HUDEP-2 (cell line): ENCODE measurements at regions not wholly inside any gene's neighbourhood (a gene's known extent, or its start where the extent isn't known, plus 50 kb on each side); places are given as distances from the start of the nearest gene placed in this dataset.

ENCODE experiments used
- DNase-seq, 76 experiments: peaks; one replicate each; lab custom pipeline; 2025; ENCODE audit not compliant: unreplicated experiment in 76 of 76; lab: John Stamatoyannopoulos, UW

DNA sequence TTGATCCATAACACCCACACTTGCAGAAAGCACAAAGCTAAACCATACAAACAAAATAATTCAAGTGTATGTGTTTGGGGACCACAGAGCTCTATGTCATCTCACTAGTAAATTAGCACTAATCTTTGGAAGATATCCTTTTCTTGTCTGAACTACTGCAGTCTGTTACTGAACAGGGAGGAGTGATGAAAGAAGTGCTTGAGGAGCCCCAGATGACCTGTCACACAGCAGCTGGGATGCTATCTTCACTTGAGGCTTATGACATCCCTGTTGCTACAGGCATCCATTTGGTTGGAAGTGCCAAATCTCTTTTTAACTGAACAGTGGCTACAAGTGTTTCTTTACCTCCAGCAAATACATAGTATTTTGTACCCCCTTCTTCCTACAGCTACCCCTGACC lies 386.3 kb upstream of the CHAC2 start:
- no peak for DNase-seq

DNA sequence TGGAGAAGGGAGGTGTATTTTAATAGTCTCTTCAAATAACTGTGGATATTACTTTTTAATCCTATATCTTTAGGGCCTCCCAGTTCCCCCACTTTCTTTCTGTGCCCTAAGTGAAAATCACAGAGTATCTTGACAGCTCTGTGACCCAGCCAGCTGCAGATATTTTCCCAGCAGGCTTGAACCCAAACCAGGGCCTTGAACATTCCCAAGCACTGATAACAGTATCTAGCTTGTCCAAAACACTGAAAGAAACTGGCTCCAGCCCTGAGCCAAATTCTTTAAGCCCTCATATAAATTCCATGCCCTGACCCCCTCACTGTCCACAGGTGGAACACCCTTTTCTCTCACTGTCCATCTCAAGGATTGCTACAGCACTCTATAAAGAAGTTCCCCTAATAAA lies 388.1 kb upstream of the CHAC2 start:
- no peak for DNase-seq

DNA sequence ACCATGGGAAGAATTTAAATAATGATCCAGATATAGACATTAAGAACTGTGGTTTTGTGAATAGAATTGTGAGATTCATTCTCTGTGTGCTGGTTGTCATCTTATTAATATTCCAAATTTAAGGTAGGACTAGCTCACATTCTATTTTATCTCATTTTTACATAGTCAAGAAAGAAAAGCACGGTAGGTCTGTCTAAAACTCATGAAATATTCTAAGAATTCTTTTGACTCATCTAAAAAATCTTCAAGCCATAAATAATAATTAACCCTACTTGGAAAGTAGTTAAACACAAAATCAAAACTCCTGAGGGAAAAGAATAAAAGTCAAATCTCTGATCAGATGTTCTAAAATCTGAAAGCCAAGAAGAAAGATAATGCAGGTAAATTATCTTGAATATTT lies 388.8 kb upstream of the CHAC2 start:
- no peak for DNase-seq

DNA sequence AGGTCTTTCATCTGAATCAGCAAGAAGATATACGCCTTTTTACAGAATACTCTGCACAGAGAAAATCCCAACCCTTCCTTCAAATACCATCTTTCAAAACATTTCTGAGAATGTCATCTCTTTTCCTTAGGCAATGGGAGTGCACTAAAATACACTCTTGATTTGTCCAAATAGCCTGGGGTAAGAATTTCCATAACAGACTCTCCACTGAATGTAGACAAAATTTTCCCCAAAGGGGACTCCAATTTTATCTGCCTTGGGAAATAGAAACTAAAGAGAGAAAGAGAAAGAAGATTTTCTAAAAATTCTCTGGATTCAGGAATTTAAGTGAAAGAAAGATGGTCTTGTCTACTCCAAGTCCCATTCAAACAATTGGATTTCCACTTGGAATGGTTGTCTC lies 394.5 kb upstream of the CHAC2 start:
- DNase-seq, result no peak

DNA sequence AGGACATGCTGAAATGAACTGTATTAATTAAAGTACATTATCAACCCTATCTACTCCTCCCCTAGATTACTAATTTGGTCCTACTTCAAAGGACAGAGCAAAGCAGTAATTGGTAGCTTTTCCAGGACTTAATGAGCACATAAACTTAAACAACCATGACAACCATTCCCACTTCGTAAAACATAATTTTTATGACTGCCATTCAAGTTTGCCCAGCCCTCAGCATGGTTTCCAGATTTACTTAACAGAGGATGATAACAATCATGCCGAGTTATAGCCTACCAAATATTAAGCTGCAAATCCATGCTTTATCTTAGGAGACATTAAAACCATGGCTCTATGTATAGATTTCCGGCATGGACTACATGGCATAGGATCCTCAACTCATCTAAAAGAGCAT lies 401.1 kb upstream of the CHAC2 start:
- no peak for DNase-seq

DNA sequence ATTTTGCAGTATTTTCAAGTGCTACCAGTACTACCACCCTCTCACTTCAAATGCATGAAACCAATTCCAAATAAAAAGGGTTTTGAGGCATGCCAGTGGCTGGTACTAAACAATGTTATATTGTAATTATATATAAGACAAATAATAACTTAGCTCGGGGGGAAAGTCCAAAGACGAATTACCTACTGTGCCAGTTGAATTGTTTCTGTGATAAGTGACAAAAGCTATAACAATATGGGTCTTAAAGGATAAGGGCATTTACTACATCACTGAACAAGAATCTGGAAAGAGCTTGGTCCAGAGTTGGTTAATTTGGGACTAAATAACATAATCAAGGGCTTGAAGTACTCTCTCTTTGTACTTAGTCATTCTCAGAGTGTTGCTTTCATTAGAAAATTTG lies 404.7 kb upstream of the CHAC2 start:
- DNase-seq, result no peak

DNA sequence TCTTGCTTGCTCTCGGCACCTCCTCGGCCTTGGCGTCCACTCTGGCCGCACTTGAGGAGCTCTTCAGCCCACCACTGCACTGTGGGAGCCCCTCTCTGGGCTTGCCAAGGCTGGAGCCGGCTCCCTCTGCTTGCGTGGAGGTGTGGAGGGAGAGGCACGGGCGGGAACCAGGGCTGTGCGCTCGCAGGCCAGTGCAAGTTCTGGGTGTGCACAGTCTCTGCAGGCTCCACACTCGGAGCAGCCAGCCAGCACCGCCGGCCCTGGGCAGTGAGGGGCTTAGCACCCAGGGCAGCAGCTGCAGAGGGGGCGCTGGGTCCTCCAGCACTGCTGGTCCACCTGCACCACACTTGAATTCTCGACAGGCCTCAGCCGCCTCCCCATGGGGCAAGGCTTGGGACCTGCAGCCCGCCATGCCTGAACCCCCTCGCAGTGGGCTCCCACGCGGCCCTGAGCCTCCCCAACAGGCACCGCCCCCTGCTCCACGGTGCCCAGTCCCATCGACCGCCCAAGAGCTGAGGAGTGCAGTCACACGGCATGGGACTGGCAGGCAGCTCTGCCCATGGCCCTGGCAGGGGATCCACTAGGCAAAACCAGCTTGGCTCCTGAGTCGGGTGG lies 411.2 kb upstream of the CHAC2 start:
- DNase-seq, result no peak

DNA sequence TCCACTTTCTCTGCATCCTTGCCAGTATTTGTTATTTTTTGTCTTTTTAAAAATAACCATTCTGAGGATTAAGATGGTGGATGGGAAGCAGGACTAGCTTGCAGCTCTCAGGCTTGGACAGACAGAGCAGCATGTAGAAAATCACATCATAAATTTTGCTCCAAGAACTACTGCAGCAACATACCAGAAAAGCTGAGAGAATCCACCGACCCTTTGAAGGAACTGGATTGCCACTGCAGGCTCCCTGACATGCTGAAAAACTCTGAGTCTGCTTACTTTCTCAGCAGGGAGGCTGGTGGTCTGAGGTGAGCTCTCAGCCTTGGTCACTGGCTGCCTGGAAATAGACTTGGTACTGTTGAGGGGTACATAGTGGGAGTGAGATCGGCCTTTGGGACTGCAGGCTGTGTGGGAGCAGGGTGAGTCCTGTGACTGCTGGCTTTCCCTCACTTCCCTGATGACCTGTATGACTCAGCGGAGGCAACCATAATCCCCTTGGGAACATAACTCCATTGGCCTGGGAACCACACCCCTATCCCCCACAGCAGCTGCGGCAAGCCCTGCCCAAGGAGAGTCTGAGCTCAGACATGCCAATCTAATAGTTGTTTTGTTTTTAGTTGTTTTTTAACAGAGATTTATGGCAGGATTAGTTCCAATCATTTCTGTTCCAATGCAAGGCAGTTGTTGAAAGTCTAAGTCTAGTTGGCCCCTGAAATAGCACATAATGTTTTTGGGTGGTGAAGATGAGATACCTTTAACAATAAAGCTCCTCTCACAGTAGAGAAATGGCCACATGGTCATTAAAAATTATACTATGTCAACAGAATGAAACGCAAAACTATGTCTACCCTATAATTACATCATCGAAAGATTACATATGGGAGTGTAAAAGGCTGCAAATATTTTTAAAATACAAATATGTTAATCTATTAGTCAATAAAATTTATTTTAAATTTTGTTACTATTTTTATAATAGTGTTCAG lies 414.2 kb upstream of the CHAC2 start:
- no peak for DNase-seq

DNA sequence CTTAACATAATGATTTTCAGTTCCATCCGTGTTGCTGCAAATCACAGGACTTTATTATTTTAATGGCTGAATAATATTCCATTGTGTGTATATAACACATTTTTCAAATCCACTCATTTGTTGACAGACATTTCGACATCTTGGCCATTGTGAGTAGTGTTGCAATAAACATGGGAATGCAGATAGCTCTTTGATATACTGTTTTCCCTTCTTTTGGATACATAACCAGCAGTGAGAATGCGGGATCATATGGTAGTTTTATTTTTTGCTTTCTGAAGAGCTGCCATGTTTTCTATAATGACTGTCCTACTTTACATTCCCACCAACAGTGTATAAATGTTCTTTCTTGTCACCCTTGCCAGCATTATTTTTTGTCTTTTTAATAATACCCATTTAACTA lies 420.3 kb upstream of the CHAC2 start:
- DNase-seq, result no peak

DNA sequence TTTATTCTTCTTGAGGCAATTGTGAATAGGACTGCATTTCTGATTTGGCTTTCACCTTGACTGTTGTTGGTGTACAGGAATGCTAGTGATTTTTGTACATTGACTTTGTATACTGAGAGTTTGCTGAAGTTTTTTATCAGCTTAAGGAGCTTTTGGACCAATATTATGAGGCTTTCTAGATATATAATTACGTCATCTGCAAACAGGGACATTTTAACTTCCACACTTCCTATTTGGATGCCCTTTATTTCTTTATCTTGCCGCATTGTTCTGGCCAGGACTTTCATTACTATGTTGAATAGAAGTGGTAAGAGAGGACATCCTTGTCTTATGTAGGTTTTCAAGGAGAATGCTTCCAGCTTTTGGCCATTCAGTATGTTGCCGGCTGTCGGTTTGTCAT lies 425.4 kb upstream of the CHAC2 start:
- no peak for DNase-seq

DNA sequence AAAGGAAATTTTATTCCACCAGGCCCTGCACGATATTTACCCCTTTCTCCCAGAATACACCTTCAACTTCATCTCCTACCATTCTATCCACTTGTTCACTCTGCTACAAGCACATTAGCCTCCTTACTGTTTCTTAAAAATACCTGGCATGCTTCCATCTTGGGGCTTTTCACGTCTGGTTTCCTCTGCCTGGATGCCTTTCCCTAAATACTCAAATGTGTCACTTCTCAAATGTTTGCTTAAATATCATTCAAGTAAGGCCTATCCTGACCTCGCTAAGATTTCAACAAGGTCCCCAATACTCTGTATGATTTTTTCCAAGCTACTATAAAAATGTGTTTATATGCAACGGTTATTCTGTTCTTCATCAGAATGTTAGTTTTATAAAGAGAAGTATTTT lies 433.0 kb upstream of the CHAC2 start:
- DNase-seq, result no peak

DNA sequence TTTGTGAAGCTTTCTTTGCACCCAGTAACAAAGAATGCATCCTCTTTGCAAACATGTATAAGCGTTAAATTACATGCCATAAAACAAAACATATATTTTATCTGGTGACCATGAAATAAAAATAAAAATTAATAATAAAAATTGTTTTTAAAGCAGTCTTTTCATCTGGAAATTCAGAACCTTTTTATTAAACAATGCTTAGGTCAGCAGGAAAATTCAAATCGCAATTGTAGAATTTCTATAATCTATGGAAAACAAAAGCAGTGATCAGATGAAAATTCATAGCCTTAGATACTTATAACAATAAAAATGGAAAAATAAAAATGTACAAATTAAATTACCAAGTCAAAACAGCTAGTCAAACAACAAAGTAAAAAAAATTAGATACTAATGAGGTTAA lies 435.9 kb upstream of the CHAC2 start:
- no peak for DNase-seq

DNA sequence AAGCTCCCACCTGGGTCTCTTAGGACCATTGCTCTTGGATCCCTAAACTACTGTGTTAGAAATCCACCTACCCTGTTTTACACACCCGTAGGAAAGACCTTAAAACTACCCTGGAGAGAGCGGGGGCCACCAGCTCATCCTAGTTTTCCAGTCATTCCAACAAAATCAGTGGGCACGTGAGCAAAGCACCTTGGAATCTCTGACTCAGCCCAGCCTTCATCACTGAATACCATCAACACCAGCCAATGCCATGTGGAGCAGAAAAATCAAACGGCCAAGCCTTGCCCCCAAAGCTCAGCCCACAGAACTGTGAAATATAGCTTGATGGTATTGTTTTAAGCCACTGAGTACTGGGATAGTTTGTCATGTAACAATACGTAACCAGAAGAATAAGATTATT lies 449.7 kb upstream of the CHAC2 start:
- DNase-seq, result no peak

DNA sequence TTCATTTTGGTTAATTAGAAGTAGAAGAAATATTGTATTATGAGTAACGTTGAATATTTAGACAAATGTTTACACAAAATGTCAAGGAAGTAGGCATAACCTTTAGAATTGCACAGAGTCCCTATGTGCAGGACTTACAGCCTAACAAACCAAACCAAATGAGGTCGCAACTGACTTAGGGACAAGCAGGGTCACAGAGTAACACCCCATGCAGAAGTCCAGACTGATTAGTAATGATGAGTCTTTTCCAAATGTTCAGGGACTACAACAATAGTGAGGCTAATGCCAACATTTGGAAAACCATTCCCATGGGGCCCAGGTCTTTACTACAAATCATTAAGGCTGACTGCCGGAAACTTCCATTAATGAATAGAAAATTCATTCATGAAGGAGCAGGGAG lies 452.5 kb upstream of the CHAC2 start:
- no peak for DNase-seq

DNA sequence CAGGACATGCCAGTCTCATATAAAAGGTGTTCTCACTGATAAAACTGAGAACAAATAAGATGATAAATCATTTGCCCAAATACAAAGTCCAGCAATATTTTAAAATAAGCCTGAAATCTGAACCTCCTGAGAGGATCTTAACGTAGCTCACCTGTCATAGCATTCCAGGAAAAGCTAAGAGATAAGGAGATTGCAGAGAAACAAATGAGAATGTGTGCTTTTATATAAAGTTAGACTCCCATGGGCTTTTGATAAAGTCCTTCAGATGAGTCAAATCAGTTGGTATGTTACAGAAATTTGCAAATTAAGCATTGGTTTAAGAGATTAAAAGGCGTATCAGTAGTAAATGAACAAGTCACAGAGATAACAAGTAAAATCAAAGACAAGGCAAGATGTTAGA lies 452.9 kb upstream of the CHAC2 start:
- no peak for DNase-seq

DNA sequence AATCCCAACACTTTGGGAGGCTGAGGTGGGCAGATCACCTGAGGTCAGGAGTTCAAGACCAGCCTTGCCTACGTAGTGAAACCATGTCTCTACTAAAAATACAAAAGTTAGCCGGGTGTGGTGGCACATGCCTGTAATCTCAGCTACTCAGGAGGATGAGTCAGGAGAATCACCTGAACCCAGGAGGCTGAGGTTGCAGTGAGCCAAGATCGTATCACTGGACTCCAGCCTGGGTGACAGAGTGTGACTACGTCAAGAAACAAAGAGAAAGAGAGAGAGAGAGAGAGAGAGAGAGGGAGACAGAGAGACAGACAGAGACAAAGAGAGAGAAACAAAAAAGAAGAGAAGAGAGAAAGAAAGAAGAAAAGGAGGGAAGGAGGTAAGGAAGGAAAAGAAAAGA lies 454.0 kb upstream of the CHAC2 start:
- DNase-seq, result peak in 1 of 76 experiments; percentile 1

DNA sequence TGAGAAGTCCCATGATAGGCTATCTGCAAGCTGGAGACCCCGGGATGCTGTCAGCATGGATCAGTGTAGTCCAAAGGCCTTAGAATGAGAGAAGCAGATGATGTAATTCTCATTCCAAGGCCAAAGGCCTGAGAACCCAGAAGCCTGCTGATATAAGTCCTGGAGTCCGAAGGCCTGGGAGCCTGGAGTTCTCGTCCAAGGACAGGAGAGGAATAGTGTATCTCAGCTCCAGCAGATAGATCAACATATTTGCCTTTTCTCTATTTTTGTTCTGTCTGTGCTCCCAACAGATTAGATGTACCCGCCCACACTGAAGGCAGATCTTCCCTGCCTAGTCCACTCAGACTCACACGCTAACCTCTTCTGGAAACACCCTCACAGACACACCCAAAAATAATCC lies 454.9 kb upstream of the CHAC2 start:
- peak in 17 of 76 experiments; percentile 0 to 37 (median 5) for DNase-seq

DNA sequence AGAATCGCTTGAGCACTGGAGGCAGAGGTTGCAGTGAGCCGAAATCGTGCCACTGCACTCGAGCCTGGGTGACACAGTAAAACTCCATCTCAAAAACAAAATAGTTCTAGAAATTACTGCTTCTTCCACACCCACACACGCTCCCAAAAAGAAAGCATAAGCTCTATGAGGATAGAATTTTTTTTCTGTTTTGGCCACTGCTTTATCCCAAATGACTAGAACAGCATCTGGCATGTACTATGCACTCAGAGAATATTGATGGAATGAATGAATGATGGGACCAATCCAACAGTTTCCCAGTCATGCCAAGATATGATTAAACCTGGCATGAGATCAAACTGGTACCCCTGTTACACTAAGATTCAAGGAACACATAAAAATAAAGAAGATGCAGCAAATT lies 455.4 kb upstream of the CHAC2 start:
- no peak for DNase-seq

DNA sequence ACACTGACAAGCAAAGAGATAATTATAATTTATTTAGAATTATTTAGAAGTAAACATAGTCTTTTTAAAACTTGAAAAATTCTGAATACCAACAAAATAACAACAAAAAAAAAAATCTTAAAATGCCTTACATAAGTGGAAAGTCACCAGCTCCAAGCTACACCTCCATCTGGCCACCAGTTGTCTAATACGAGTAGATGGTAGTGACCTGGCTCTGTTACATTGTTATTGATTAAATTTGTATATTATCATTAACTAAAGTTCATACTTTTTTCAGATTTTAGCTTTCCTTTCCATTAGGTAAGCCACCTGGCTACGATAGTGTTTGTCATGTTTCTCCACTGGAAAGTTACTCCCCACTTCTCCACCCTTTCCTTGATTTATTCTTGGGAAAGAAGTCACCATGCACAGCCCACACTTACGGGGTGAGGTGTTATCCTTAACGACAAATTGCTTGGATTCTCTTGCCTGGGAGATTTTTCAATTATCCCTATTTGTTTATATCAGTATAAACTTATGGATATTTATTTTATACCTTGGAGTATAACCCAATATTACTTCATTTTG lies 464.5 kb upstream of the CHAC2 start:
- no peak for DNase-seq

DNA sequence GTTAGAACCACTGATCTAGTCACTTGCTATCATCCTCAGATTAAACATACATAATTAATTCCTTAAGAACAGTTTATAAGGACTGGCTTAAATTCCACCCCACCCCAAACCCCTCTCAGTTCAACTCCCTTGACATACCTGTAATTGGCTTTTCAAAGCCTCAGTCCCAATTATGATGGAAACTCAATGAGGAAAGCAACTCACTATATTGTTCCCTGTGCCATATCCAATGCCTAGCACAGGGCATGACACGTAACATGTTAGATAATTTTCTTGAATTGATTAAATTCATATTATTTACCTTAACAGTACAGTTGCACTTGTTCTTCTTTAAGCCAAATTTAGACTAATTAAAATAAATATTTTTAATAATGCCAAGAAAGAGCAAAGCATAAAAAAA lies 465.1 kb upstream of the CHAC2 start:
- no peak for DNase-seq

DNA sequence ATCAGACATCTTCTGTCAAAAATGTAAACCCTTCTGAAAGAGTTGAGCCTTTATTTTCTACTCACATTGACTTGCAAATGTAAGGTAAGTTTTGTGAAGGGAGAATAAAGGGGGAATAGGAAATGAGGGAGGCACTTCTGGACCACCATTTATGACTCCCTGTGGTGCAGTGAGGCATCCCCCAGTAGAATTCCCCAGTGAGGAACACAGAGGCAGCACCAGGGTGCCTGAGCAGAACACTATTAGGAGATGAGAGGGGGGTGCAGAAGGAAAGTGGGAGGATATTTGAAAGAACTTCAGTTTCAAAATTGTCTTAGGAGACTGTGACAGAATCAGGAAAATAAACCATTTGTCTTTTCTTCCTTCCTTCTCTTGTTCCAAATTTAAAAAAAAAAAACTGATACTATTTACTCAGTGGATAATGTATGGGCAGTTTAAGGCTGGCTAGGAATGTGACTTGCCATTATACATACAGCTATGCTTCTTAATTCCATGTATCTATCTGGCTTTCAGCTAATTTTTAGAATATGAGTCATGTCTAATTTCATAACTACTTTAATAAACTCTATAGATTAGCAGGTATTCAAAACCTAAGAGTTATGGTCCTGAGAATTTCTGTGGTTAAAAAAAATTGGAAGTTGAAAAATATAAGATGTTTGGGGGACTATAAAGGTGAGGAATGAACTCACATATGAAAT lies 478.1 kb upstream of the CHAC2 start:
- DNase-seq, result no peak
